ENCODE measurements at regions not wholly inside any gene's neighbourhood (a gene's known extent, or its start where the extent isn't known, plus 50 kb on each side); places are given as distances from the start of the nearest gene placed in this dataset.

- Histone ChIP-seq H4K20me1 (replicated peaks; ENCODE audit: control insufficient read depth, extremely low read depth, insufficient read depth, low read length) (no peaks in the 10 kb centered on the region), H3K36me3 (ENCODE audit: control insufficient read depth in 2 of 2, extremely low read depth in 1 of 2, insufficient read depth in 2 of 2, low read length in 2 of 2) (no peaks in the 10 kb centered on the region), H3K9ac (replicated peaks; ENCODE audit: extremely low read depth, insufficient read depth, low read length) (no peak overlapping the region), H2AFZ (ENCODE audit: low read depth, low read length) (no peak overlapping the region), H3K9me1 (replicated peaks; ENCODE audit: control insufficient read depth, extremely low read depth, insufficient read depth, low read length) (no peaks in the 10 kb centered on the region), H3K4me3 (replicated peaks in 1 of 3; ENCODE audit: insufficient read depth in 1 of 3, low read depth in 1 of 3, low read length in 3 of 3) (no peak overlapping the region), H3K79me2 (ENCODE audit: control insufficient read depth, insufficient read depth, low read length) (no peaks in the 10 kb centered on the region), H3K9me3 (replicated peaks; ENCODE audit: control insufficient read depth, insufficient read depth, low read length) (no peaks in the 10 kb centered on the region), H3K27me3 (ENCODE audit: control insufficient read depth in 2 of 2, insufficient read depth in 2 of 2, low read length in 2 of 2) (peaks cover 0 to 2% of the 10 kb centered on the region in 2 experiments), H3K27ac (ENCODE audit: insufficient read depth, low read depth, low read length) (no peak overlapping the region), H3K4me2 (ENCODE audit: insufficient read depth, low read length) (no peak overlapping the region), H3K4me1 (ENCODE audit: control insufficient read depth, extremely low read depth, insufficient read depth, low read length) (no peaks in the 10 kb centered on the region)
- TF ChIP-seq, protein P1, sequence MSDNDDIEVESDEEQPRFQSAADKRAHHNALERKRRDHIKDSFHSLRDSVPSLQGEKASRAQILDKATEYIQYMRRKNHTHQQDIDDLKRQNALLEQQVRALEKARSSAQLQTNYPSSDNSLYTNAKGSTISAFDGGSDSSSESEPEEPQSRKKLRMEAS (IDR thresholded peaks at IDR 0.05; ENCODE audit: insufficient read depth, insufficient read length): no peak
- TF ChIP-seq GATA2 (IDR thresholded peaks at IDR 0.05; ENCODE audit: insufficient read depth, insufficient read length, low read depth, low read length): no peak
- TF ChIP-seq FOS (IDR thresholded peaks at IDR 0.05; ENCODE audit: borderline replicate concordance, insufficient read depth, low read length): no peak
- TF ChIP-seq, protein P2, sequence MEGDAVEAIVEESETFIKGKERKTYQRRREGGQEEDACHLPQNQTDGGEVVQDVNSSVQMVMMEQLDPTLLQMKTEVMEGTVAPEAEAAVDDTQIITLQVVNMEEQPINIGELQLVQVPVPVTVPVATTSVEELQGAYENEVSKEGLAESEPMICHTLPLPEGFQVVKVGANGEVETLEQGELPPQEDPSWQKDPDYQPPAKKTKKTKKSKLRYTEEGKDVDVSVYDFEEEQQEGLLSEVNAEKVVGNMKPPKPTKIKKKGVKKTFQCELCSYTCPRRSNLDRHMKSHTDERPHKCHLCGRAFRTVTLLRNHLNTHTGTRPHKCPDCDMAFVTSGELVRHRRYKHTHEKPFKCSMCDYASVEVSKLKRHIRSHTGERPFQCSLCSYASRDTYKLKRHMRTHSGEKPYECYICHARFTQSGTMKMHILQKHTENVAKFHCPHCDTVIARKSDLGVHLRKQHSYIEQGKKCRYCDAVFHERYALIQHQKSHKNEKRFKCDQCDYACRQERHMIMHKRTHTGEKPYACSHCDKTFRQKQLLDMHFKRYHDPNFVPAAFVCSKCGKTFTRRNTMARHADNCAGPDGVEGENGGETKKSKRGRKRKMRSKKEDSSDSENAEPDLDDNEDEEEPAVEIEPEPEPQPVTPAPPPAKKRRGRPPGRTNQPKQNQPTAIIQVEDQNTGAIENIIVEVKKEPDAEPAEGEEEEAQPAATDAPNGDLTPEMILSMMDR (IDR thresholded peaks at IDR 0.05; ENCODE audit: extremely low read depth in 1 of 2, insufficient read depth in 1 of 2, low read depth in 1 of 2, low read length in 2 of 2): no peak
- TF ChIP-seq EZH2 (IDR thresholded peaks at IDR 0.05; ENCODE audit: borderline replicate concordance, low read depth, low read length, severe bottlenecking): no peak
- no peak for TF ChIP-seq JUN (IDR thresholded peaks at IDR 0.05; ENCODE audit: borderline replicate concordance, insufficient read depth, insufficient read length, low read depth)
- FAIRE-seq (no peak), DNase-seq (ENCODE audit: low read depth, low spot score) (no peak)
- dilution Hi-C loops (cut with MboI; ENCODE audit: extremely low pct_ligation_motif_present, low sequenced_read_pairs) (no loop called here), intact Hi-C loops (cut with micrococcal nuclease) (loop anchor here (1.0 to 10.0 kb wide), 7 partner anchors 22 to 762 kb away; partner anchors contain the start of gene BZW1)
- POLR2A ChIA-PET: no interaction called here
- CTCF ChIA-PET: interaction anchor here (0.6 to 5.6 kb wide), 28 partner anchors 10 to 761 kb away, joined by 3 to 99 read pairs (median 7); partner anchors contain the start of genes AOX1, BZW1, NIF3L1 and PPIL3
- no TSS peak for BruUV-seq (replicated peaks)
Measured at GRCh38 chr2:200735061-200735460, 76.6 kb upstream of the BZW1 start.

All from endothelial cell of umbilical vein (primary cell).